GM19324 (cell line): ENCODE measurements at regions not wholly inside any gene's neighbourhood (a gene's known extent, or its start where the extent isn't known, plus 50 kb on each side); places are given as distances from the start of the nearest gene placed in this dataset.

ENCODE experiments used
- ATAC-seq: cut with Tn5 transposase; IDR thresholded peaks from one replicate; pipeline ENCODE4 v1.9.1; 2021; ENCODE audit warnings: mild to moderate bottlenecking, moderate library complexity; ENCODE audit not compliant: unreplicated experiment, low FRiP score

GRCh38 chr20:22908437-22908836 is 126.7 kb upstream of the SSTR4 start:
- no peak for ATAC-seq

- ATAC-seq, result no peak
These were observed 126.2 kb upstream of the SSTR4 start for GRCh38 chr20:22908944-22909343.

GRCh38 chr20:22909436-22909835 is 125.7 kb upstream of the SSTR4 start:
- no peak for ATAC-seq

- no peak for ATAC-seq
These were observed 124.7 kb upstream of the SSTR4 start for GRCh38 chr20:22910287-22910852.

- no peak for ATAC-seq
These were observed 120.8 kb upstream of the SSTR4 start for GRCh38 chr20:22914291-22914690.

- ATAC-seq, result no peak
These were observed 119.6 kb upstream of the SSTR4 start for GRCh38 chr20:22915512-22915911.

GRCh38 chr20:22916021-22916842 is 118.9 kb upstream of the SSTR4 start:
- ATAC-seq, result no peak

- no peak for ATAC-seq
These were observed 116.7 kb upstream of the SSTR4 start for GRCh38 chr20:22918286-22918983.

- ATAC-seq, result no peak
These were observed 114.2 kb upstream of the SSTR4 start for GRCh38 chr20:22920898-22921297.

GRCh38 chr20:22921595-22922421 is 113.3 kb upstream of the SSTR4 start:
- ATAC-seq, result no peak

- ATAC-seq, result no peak
These were observed 112.1 kb upstream of the SSTR4 start for GRCh38 chr20:22922987-22923386.

GRCh38 chr20:22924046-22924737 is 110.9 kb upstream of the SSTR4 start:
- ATAC-seq, result no peak

GRCh38 chr20:22924949-22925612 is 110.0 kb upstream of the SSTR4 start:
- ATAC-seq, result no peak

GRCh38 chr20:22925613-22925983 is 109.5 kb upstream of the SSTR4 start:
- no peak for ATAC-seq

- no peak for ATAC-seq
These were observed 107.6 kb upstream of the SSTR4 start for GRCh38 chr20:22927537-22927936.

GRCh38 chr20:22928679-22929078 is 106.4 kb upstream of the SSTR4 start:
- no peak for ATAC-seq

GRCh38 chr20:22929661-22930060 is 105.5 kb upstream of the SSTR4 start:
- ATAC-seq, result no peak

- no peak for ATAC-seq
These were observed 103.2 kb upstream of the SSTR4 start for GRCh38 chr20:22931653-22932608.

- ATAC-seq, result no peak
These were observed 95.9 kb upstream of the SSTR4 start for GRCh38 chr20:22939181-22939580.
